Stimulated activated CD8-positive, alpha-beta memory T cell treated with anti-CD3 and anti-CD28 coated beads, Interleukin-2, amount 100 ng/mL, for 48 hours (primary cell): ENCODE measurements at regions not wholly inside any gene's neighbourhood (a gene's known extent, or its start where the extent isn't known, plus 50 kb on each side); places are given as distances from the start of the nearest gene placed in this dataset.

Experiments used
- DNase-seq, 2 donors: peaks; one replicate each; pipeline ENCODE4 v3.0.0-alpha.2; 2020; ENCODE audit warnings: low read depth in 2 of 2

GRCh38 chr9:27625751-27626150, 52.5 kb upstream of the C9orf72 start:
- DNase-seq = no peak

- no peak for DNase-seq
Measured at GRCh38 chr9:27626244-27627187, 53.2 kb upstream of the C9orf72 start.

GRCh38 chr9:27627188-27627564, 53.9 kb upstream of the C9orf72 start:
- no peak for DNase-seq

GRCh38 chr9:27628311-27628710, 55.0 kb upstream of the C9orf72 start:
- no peak for DNase-seq

- no peak for DNase-seq
Measured at GRCh38 chr9:27629425-27629824, 56.1 kb upstream of the C9orf72 start.

GRCh38 chr9:27632254-27632653, 59.0 kb upstream of the C9orf72 start:
- DNase-seq = no peak

- no peak for DNase-seq
Measured at GRCh38 chr9:27633764-27634163, 60.5 kb upstream of the C9orf72 start.

GRCh38 chr9:27634879-27635278, 61.6 kb upstream of the C9orf72 start:
- no peak for DNase-seq

- DNase-seq = no peak
Measured at GRCh38 chr9:27638716-27639115, 65.4 kb upstream of the C9orf72 start.

- DNase-seq = no peak
Measured at GRCh38 chr9:27645161-27645840, 72.0 kb upstream of the C9orf72 start.

- DNase-seq = no peak
Measured at GRCh38 chr9:27653246-27653645, 80.0 kb upstream of the C9orf72 start.

GRCh38 chr9:27653957-27654356, 80.7 kb upstream of the C9orf72 start:
- DNase-seq = no peak

GRCh38 chr9:27654629-27655285, 81.5 kb upstream of the C9orf72 start:
- no peak for DNase-seq

- no peak for DNase-seq
Measured at GRCh38 chr9:27655441-27655840, 82.2 kb upstream of the C9orf72 start.

- no peak for DNase-seq
Measured at GRCh38 chr9:27659001-27659400, 85.7 kb upstream of the C9orf72 start.

GRCh38 chr9:27659571-27659970, 86.3 kb upstream of the C9orf72 start:
- DNase-seq = no peak

- DNase-seq = no peak
Measured at GRCh38 chr9:27660148-27660547, 86.9 kb upstream of the C9orf72 start.

GRCh38 chr9:27663526-27663925, 90.2 kb upstream of the C9orf72 start:
- DNase-seq = no peak

GRCh38 chr9:27664121-27664779, 91.0 kb upstream of the C9orf72 start:
- DNase-seq = no peak

GRCh38 chr9:27665136-27665535, 91.9 kb upstream of the C9orf72 start:
- no peak for DNase-seq

- DNase-seq = no peak
Measured at GRCh38 chr9:27668280-27668679, 95.0 kb upstream of the C9orf72 start.

- no peak for DNase-seq
Measured at GRCh38 chr9:27671636-27672035, 98.4 kb upstream of the C9orf72 start.
